Hematopoietic multipotent progenitor cell (in vitro differentiated cells): ENCODE measurements at regions not wholly inside any gene's neighbourhood (a gene's known extent, or its start where the extent isn't known, plus 50 kb on each side); places are given as distances from the start of the nearest gene placed in this dataset.
"Not testable (repeated sequence)": the region's sequence is repeated elsewhere in the genome, so short reads cannot be mapped to it uniquely, and the experiment has no call there.

Experiments
- DNase-seq, 3 donors: peaks; one replicate each; pipeline ENCODE4 v3.0.0-alpha.2; 2011 to 2015; ENCODE audit warnings: low read depth in 2 of 3, low spot score in 2 of 3

GRCh38 chr21:15274701-15275485 is 210.1 kb upstream of the NRIP1 start:
- peak in 2 of 3 donors; percentile 36 to 76 for DNase-seq

- no peak for DNase-seq
Observed at GRCh38 chr21:15275615-15276235, 210.9 kb upstream of the NRIP1 start.

GRCh38 chr21:15276243-15276642 is 211.4 kb upstream of the NRIP1 start:
- no peak for DNase-seq

GRCh38 chr21:15277466-15277865 is 212.7 kb upstream of the NRIP1 start:
- DNase-seq: no peak

GRCh38 chr21:15278279-15278678 is 213.5 kb upstream of the NRIP1 start:
- DNase-seq: no peak

- DNase-seq: no peak
Observed at GRCh38 chr21:15278851-15279250, 214.1 kb upstream of the NRIP1 start.

- no peak for DNase-seq
Observed at GRCh38 chr21:15279482-15279881, 214.7 kb upstream of the NRIP1 start.

- DNase-seq: no peak
Observed at GRCh38 chr21:15281714-15282113, 216.9 kb upstream of the NRIP1 start.

GRCh38 chr21:15282665-15283064 is 217.9 kb upstream of the NRIP1 start:
- DNase-seq: no peak

GRCh38 chr21:15283138-15283537 is 218.3 kb upstream of the NRIP1 start:
- no peak for DNase-seq

GRCh38 chr21:15283789-15284188 is 219.0 kb upstream of the NRIP1 start:
- no peak for DNase-seq

- DNase-seq: no peak
Observed at GRCh38 chr21:15285556-15285955, 220.8 kb upstream of the NRIP1 start.

- DNase-seq: no peak
Observed at GRCh38 chr21:15289246-15289645, 224.4 kb upstream of the NRIP1 start.

GRCh38 chr21:15289896-15290841 is 225.4 kb upstream of the NRIP1 start:
- peak in 1 of 3 donors; percentile 21 for DNase-seq

GRCh38 chr21:15291621-15292266 is 226.9 kb upstream of the NRIP1 start:
- DNase-seq: no peak

GRCh38 chr21:15293240-15293639 is 228.4 kb upstream of the NRIP1 start:
- no peak for DNase-seq

GRCh38 chr21:15295875-15296274 is 231.1 kb upstream of the NRIP1 start:
- DNase-seq: no peak

- no peak for DNase-seq
Observed at GRCh38 chr21:15297824-15298223, 233.0 kb upstream of the NRIP1 start.

GRCh38 chr21:15298306-15298705 is 233.5 kb upstream of the NRIP1 start:
- DNase-seq: no peak

- not testable (repeated sequence) for DNase-seq
Observed at GRCh38 chr21:15298755-15299154, 234.0 kb upstream of the NRIP1 start.

- no peak for DNase-seq
Observed at GRCh38 chr21:15300131-15300530, 235.3 kb upstream of the NRIP1 start.
